ENCODE measurements at regions not wholly inside any gene's neighbourhood (a gene's known extent, or its start where the extent isn't known, plus 50 kb on each side); places are given as distances from the start of the nearest gene placed in this dataset.

DNA sequence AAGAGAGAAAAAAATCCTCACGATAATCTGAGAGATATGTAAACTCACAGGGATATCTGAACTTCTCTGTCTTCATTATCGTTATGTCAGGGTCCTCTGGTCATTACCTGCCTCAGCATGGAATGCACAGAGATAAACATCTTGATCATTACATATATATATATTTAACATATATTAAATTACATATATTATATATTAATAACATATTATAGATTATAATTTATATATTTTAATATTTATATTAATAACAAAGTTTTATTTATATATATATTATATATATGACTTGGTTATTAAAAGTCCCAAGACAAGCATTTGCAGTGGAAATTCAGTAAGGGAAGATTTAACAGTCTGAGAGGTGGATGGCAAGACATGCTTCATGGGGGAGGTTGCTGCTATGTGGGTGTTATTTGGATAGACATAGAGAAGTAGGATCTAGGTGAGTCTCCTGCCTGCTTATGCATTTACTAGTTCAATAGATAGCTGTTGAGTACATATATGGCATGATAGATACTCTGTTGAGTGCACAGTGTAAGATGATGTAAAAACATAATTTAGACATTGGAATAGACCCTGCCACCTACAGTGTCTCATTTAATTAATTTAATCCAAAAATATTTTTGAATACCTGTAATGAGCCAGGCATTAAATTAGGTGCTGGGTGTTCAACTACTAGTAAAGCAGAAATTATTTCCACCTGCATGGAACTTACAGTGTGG lies 255.2 kb downstream of the RAD51AP2 start:
- TF ChIP-seq EZH2phosphoT487 (IDR thresholded peaks at IDR 0.05; ENCODE audit: low read length), result no peak
- TF ChIP-seq, protein P1, sequence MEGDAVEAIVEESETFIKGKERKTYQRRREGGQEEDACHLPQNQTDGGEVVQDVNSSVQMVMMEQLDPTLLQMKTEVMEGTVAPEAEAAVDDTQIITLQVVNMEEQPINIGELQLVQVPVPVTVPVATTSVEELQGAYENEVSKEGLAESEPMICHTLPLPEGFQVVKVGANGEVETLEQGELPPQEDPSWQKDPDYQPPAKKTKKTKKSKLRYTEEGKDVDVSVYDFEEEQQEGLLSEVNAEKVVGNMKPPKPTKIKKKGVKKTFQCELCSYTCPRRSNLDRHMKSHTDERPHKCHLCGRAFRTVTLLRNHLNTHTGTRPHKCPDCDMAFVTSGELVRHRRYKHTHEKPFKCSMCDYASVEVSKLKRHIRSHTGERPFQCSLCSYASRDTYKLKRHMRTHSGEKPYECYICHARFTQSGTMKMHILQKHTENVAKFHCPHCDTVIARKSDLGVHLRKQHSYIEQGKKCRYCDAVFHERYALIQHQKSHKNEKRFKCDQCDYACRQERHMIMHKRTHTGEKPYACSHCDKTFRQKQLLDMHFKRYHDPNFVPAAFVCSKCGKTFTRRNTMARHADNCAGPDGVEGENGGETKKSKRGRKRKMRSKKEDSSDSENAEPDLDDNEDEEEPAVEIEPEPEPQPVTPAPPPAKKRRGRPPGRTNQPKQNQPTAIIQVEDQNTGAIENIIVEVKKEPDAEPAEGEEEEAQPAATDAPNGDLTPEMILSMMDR (IDR thresholded peaks at IDR 0.05; ENCODE audit: low read length), result no peak
